VCaP (cell line): ENCODE measurements at regions not wholly inside any gene's neighbourhood (a gene's known extent, or its start where the extent isn't known, plus 50 kb on each side); places are given as distances from the start of the nearest gene placed in this dataset.

Source experiments
- H3K27ac ChIP-seq: fragments of 450-650 bp; 2 replicates; pipeline ENCODE4 v1.5.1; 2017
- CTCF ChIP-seq: fragments of 450-650 bp; conservative IDR thresholded peaks from 2 replicates; pipeline ENCODE4 v1.5.1; 2017; ENCODE audit warnings: mild to moderate bottlenecking, moderate library complexity

DNA sequence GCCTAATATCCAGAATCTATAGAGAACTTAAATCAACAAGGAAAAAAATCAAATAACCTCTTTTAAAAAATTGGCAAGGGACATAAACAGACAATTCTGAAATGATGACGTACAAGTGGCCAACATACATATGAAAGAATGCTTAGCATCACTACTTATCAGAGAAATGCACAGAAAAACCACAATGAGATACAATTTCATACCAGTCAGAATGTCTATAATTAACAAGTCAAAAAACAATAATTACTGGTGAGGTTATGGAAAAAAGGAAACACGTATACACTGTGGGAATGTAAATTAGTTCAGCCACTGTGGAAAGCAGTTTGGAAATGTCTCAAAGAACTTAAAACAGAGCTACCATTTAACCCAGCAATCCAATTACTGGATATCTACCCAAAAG is 1192.0 kb downstream of the CDH12 start:
- no peak for TF ChIP-seq CTCF
- no peak overlapping the region for H3K27ac ChIP-seq

- no peak for TF ChIP-seq CTCF
- no peak overlapping the region for H3K27ac ChIP-seq
Measured at GRCh38 chr5:21654556-21654955, 1198.6 kb downstream of the CDH12 start.

GRCh38 chr5:21649969-21650368 is 1203.2 kb downstream of the CDH12 start:
- no peak for TF ChIP-seq CTCF
- H3K27ac ChIP-seq, result no peak overlapping the region

DNA sequence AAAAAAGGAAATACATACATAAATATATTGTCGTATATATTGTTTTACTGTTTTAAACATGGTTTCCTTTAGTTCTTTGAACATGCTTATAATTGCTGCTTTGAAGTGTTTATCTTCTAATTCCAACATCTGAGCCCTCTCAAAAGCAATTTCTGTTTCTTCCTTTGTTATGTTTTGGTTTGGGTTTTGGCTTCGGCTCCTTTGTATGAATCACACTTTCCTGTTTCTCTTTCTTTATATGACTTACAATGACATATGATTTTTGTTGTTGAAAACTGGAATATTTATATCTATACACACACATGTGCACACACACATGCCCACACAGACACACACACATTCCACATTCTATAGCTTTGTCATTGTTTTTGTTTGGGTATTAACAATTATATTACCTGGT is 1206.7 kb downstream of the CDH12 start:
- no peak overlapping the region for H3K27ac ChIP-seq
- TF ChIP-seq CTCF, result no peak

DNA sequence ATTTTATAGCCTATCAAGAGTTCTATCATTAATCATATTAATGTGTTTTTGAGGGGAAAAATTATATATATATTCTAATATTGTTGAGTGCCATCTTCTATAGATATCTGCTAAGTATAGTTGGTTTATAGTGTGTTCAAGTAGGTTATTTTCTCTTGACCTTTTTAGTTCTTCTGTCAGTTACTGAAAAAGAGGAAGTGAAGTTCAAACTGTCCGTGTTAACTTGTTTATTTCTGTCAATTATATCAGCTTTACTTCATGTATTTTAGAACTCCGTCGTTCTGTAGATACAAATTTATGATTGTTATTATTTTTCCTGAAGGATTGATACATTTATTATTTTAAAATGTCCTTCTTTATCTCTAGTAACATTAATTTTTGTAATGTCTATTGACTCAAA is 1209.1 kb downstream of the CDH12 start:
- TF ChIP-seq CTCF, result no peak
- no peak overlapping the region for H3K27ac ChIP-seq

- no peak for TF ChIP-seq CTCF
- H3K27ac ChIP-seq, result no peak overlapping the region
Measured at GRCh38 chr5:21642312-21642711, 1210.8 kb downstream of the CDH12 start.

- H3K27ac ChIP-seq, result no peak overlapping the region
- TF ChIP-seq CTCF, result no peak
Measured at GRCh38 chr5:21623831-21624230, 1229.3 kb downstream of the CDH12 start.
